ENCODE measurements at regions not wholly inside any gene's neighbourhood (a gene's known extent, or its start where the extent isn't known, plus 50 kb on each side); places are given as distances from the start of the nearest gene placed in this dataset.
A peak's percentile ranks its signal among the peaks of the same experiment; 100 is the strongest.

DNA sequence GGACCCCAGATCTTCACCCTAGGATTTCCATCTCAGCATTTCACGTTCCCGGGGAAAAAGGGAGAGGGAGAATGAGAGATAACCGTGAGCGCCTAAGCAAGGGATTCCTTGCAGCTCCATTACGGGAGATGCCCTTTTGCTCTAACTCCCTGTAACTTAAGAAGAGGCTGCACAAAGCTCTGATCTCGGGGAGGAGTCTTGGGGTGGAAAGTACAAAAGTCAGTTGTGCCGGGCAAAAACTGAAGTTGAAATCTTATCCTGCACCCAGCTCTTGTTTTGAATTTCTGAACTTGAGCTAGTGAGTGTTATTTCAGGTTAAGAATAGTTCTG is 256.4 kb upstream of the SOX21 start:
- no peak for DNase-seq

DNA sequence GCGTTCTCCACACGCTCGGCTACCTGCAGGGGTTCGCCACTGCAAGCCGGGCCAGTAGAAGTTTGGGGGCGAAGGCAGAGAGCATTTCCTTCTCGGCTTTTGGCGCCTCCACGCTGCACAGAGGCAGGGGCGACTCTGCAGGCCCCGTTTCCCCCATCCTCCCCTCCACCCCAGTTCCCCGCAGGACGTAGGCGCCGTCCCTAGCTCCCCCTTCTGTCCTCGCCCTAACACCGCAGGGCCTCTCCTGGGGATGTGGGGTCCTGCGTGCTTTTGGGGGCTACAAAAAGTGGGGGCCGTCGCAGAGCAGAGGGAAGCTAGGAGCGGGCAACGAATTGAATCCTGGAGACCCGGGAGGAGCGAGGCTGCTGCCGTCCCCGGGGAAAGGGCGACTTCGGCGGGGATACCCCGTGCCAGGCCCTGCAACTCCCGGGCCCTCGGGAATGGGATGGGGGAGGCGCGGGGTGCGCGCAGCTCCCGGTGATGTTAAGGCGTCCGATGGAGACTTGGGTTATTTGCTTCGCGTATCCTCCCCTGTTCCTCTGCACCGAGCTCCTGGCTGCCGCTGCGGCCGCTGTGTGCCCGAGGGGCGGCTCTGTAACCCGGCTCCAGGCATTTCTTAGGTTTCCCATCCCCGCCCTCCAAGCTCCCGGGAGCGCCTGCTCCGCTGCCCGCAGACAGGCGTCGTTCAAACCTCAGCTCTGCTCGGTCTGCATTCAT is 255.9 kb upstream of the SOX21 start:
- DNase-seq, result no peak

DNA sequence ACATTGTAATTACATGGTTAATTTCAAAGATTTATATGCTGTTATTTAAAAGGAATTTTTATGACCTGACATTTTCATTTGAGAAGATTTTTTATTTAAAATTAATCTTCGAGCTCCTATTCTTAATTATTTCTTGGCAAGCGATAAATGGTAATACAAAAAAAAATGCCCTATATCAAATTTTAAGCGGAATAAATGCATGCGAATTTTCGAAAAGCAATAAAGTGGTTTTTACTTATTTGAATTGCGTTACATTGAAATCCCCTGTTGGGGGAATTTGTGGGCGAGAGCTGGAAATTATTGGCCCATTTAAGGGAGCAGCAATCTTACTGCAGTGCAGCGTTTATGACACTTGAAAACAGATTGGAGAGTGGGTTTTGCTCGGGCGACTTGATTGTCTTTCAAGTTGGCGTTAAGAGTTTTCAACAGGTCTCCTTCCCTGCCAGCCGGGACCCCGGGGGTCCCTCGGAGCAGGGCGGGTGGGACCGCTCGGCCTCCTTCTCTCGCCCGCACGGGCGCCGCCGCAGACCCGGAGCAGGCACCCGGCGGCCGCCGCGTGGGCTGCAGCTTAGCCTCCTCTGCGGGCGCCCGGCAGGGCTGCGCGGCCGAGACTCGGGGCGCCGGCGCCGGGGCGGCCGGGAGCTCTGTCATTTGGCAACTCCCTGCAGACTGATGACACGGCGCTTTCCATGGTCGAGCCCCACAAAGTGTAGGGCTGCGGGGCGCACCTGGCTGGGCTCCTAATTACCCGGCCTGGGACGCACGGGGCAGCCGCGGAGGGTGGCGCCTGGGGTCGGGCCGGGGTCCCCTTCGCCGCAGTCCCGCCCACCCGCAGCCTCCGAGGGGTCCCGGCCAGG is 255.1 kb upstream of the SOX21 start:
- peak in 2 of 4 experiments; percentile 3 to 26 for DNase-seq

DNA sequence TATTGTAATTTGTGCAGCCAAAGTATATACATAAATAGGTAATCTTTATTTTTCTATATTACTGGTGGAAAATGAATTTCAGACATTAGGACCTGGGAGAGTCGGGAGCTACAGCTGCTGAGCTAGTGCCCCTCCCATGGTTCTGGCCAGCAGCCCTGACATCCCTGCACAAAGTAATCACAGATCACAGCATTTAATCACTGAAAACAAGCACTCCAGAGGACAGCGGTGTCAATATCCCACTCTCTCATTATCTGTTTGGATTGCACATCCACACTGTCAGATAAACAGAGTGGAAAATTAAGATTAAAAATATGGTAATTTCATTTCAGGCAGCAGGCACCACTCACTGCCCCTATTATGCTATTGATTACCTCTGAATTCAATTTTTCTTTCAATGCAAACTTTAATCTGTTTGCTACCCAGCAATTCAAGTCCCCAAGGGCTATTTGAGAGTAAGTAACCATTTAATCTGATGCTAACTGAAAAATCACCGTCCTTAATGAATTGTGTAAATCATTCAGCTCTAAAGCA is 254.1 kb upstream of the SOX21 start:
- no peak for DNase-seq

DNA sequence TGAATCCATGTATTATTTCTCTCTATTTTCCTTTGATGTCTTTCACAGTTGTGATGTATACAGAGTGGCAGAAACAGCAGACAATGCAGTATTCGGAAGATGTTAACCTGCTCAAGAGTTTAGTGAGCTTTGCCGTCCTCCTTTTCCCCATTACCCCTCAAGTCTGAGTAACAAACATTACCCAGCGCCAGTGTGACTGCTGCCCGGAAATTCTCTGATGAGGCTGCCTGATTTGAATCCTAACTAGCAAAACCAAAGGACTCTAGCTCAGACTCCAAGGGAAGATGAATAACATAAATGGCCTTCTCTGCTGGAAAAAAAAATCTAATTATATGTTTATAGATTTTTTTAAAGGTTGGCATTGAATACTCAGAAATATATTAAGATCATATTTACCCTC is 247.3 kb upstream of the SOX21 start:
- DNase-seq, result no peak

DNA sequence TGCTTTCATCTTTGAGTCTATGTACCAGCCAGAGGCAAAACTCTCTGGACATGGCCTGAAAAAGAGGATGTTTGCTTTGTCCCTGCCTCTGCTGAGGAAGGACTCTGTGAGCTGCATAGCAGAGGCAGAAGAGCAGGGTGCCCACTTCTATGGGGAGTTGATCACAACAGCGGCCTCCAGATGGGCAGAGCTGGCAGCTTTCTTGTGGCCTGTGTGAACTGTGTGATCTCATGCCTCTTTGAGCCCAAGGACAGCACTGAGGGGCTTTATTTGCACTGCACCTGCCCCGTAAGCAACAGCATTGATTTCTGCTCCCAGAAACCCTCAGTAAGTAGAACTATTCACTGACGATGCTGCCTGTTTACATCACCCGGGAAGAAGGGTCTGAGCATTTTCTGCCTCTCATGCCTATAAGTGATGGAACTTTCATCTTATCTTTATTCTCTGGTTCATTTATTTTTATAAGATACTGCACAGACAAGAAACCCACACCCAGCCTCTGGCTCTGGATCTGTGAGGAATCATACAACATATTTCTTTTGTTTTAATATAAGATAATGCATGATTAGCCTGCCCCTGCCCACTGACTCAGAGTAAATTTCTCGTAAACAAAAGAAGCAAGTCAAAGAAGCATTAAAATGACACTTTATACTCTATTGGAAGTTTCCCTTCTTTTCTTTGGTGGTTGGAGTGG is 244.2 kb upstream of the SOX21 start:
- DNase-seq, result no peak

DNA sequence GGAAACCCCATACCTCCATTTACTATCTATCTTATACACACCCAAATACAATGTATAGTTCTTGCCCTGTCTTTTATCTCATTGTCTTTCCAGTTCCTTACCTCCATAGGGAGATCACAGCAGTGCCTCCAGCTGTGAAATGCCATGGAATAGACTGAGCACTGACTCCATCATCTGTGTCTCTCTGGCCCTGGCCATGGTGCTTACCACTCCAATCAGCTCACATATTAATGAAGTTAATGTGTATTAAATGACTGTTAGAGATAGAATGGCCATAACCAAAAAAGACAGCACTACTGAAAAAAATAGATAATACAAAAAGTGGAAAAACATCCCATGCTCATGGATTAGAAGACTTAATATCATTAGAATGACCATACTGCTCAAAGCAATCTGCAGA is 240.4 kb upstream of the SOX21 start:
- DNase-seq, result no peak

DNA sequence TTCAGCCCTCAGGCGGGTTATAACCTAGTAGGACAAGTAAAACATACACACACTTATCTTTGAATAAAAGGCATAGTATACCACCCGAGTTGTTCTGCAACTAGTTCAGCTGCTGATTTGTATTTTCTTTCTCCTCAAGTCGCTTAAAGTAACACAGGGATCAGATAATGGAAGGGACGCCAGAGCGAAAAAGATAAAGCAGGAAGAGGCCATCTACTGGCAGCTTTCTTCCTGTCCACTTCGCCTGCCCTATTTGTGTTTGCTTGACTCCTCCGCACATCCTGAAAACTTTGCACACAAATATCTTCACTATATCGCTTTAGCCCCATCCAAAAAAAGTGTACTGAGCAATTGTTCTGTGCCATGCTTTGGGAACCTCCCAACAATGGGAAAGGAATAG is 238.0 kb upstream of the SOX21 start:
- DNase-seq, result no peak

DNA sequence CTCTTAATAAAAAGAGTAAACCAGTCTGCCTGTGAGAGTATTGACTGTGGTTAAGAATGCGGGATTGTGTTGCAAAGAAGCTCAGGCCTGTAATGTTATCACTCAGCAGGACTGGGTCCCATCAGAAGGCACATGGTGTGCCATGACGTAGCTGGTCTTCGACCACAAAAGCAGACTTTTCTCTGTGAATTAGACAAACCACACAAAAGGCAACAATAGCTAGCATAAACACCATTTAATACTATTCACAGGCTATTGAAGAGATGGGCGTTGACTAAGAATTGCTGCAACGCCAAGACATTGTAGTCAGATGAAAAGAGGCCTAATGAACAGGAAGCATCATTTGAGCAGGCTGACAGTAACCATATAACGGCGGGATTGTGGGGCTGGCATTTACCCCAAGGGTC is 235.6 kb upstream of the SOX21 start:
- no peak for DNase-seq

DNA sequence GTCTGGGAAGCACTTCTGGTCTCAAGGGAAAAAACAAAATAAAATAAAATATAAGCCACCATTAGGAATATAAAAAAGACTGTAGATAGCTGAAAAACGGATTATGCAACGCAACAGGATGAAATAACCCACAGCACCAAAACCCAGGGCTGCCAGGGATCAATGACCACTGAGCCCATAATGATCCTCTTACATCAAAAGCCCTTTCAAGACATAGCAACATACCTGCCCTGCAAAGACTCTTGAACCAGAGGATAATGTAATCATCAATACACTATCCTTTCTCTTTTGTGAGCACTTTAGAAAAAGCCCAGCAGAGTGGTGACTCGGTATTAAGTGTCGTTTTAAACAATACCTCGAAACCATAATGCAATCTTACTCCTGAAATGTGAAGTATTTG is 235.0 kb upstream of the SOX21 start:
- DNase-seq, result no peak

DNA sequence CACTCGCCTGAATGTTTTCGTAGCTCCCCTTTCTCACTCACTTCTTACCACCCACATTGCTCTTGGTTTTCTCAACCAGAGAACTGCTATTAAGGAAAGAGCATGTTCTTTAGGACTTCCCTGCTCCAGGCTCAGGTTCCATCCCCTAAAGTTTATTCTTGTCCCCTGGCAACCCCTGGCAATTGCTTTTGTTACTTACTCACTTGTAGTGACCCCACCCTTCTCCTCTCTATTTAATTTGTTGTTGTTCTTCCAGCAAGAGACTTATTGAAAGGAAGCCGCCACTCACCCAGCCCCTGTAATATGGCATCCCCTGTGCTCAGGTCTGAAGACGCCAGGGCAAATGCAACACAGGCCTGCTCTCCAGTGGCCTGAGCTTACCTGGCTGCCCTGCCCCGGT is 233.7 kb upstream of the SOX21 start:
- DNase-seq, result no peak

DNA sequence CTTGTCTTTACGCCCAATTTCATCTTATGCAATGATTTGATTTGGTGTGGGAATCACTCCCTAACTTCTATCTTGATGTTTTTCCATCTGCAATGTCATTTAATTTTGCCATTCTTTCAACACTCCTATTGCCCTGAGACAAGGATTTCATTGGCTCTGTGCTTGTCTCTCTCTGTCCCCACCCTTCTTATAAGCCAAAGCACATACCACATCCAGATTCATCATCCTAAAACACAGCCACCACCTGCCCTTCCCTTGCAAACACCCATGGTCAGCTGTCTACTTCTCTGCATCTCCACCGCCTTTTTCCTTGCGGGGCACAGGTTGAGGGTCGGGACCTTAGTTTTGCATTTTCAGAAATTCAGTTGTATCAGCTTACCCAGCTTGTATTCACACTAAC is 225.8 kb upstream of the SOX21 start:
- DNase-seq, result no peak

DNA sequence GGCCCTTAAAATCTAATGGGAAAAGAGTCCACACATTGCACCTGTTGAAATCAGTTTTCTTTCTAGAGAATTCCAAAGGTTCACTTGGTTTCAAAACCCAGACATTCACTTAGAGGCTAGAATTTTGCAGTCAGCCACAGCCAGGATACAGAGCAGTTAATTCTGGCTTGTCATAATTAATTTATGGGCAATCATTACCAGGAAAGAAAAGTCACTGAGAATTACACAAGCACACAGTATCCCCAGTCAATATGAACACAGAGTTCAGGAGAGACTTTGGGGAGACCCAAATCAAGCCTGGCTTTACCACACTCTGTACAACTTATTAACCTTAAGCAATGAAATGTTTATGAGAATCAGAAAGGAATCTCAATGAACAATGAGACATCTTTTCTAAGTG is 224.3 kb upstream of the SOX21 start:
- DNase-seq, result no peak

DNA sequence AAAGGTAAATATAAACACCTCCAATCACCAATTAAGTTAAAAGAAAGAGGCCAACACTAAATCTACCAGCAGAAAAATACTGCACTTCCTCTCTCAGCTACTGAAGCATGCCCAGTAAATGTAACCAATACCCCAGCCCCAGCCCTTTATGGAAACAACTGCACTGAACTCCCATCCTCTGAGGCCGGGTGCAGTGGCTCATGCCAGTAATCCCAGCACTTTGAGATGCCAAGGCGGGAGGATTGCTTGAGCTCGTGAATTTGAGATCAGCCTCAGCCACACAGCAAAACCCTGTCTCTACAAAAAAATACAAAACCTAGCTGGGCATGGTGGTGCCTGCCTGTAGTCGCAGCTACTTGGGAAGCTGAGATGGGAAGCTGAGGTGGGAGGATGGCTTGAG is 221.6 kb upstream of the SOX21 start:
- DNase-seq, result no peak

DNA sequence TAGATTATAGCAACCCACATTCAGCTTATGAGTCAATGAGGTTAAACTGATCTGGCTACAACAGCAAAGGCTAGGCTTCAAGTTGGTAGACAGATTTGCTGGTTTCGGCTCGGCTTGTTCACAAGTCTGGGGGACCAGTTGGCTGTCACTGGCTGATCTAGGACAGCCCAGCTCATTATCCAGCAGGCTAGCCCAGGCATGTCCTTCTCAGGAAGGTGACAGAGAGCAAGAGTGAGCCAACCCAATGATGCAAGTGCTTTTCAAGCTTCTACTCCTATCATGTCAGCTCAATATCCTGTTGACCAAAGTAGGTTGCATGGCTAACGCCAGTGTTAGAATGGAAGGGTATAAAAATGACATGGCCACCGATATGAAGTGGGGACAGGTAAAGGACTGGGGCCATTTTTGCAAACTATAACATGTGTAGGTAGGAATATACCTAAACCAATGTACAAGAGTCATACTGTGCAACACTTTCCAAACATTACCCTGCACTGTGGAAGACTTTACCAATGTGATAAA is 220.9 kb upstream of the SOX21 start:
- DNase-seq, result no peak

DNA sequence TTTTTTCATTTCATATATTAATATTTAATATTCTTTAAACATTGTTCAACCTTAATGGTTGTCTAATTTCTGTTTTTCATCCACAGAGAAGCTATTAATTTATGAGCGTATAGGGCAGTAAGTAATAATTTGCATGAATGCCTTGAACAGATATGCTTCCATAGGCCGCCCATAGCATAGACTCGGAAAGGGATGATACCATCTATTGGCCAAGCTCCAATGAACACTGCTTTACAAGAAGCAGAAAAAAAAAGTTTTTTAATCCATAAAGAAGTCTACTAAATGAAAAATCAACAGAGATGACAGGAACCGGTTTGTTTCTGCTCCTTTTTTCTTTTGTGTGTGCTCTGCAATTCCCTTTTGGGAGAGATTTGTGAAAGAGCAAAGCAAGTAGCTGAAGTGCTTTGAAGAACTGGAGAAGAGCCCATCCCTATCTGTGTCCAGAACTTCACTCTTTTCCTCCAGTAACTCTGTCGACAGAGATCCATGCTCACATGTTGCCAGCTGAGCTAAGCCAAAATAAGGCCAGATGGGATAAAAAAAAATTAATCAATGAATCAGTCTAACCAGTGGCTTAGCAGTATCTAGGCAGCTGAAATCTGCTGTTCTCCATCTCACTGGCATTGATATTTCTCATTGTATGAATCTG is 215.9 kb upstream of the SOX21 start:
- no peak for DNase-seq

DNA sequence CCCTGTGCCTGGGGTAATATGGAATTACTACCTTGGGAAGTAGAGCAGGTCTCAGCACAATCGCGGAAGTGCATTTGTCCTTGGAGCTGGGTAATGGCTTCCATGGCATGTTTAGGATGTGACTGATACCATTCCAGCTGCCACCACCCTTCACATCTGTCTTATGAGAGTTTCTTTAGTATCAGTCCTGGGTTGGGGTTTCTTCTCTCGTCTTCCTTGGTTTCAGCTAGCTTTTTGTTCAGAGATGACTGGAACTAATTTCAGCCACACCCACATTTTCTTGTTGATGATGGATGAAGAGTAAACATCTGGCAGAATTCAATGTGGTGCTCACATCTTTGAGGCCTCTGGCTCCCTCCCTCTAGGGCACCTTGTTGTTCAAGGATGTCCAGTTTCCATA is 212.9 kb upstream of the SOX21 start:
- no peak for DNase-seq

DNA sequence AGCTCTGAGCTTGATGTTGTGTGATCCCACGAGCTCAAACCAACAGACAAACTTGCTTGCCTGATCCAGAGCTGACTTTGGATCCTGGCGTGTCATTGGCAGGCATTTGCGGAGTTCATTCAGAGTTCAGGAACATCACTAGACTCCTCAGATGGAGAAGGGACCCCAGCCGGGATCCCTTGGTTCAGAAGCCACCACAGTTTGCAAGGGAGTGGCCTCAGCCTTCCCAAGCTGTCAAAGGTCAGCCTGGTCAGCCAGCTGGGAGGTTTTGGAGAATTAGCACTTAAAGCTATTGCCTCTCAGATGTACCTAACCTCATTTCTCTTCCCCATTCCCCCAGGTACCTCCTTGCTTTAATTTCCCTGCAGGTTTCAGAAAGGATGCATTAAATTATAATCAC is 208.8 kb upstream of the SOX21 start:
- DNase-seq, result no peak

DNA sequence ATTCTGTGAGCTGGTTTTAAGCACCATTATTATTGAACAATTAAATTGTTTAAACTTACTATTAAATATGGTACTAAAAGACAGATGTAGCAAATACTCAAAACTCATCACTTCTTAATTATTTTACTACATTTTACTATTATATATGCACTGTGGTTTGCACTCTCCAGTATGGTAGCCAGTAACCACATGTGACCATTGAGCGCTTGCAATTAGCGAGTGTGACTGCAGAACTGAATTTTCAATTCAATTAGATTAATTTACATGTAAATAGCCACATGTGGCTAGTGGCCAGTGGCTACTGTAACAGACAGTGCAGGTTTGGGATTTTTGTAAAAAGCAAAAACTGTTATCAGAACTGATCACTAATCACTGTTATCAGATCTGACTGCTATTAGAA is 208.2 kb upstream of the SOX21 start:
- no peak for DNase-seq

DNA sequence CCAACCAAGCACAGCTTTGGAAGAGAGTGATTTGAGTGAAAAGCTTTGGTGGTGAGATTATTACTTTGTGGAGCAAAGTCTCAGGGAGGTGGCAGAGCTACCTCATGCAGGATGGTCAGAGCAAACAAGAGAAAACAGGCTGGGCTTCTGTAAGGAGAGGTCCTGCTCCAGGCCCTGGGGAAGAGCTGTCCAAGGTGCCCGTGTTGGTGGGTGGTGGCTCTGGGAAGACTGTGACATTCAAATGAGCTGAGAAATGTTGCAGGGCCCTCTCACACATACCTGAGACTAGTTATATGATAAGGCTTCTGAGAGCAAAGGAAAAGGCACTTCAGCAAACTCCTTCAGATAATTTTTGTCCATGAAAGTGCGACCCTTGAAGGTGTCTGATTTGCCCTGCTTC is 205.5 kb upstream of the SOX21 start:
- no peak for DNase-seq

DNA sequence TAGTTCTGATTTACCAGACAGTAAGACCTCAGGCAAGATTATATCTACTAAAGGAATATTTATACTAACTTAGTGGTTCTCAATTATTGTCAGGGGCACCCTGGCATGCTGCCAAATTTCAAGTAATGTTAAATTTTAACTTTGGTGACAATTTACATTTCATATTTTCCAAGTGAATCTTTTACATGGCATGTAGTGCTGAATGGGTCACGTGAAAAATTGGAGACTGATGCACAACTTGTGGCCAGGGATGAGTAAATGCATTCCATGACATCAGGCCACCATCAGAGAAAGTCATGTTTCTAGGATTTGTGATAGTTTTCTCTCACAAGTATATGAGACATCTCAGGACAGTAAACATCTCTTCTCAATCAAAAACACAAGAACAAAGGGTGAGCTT is 202.6 kb upstream of the SOX21 start:
- DNase-seq, result no peak

DNA sequence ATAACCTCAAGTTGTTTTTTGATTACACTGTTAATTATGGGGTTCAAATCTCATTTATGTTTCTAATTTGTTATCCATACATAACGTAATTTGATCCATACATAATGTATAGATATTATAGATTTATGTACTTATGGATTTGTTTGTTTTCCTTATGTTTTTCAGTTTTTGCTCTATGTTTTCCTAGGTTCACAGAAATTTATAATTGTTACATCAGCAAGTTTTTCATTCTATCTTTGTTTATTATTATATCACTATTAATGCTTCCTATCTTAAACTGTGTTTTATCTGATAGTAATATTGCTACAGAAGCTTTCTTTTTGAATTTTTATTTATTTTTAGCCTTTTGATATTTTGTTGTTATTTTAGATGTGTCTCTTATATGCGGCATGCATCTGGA is 194.3 kb upstream of the SOX21 start:
- DNase-seq, result no peak

All from suppressor macrophage (primary cell).